ENCODE measurements at regions not wholly inside any gene's neighbourhood (a gene's known extent, or its start where the extent isn't known, plus 50 kb on each side); places are given as distances from the start of the nearest gene placed in this dataset.

DNA sequence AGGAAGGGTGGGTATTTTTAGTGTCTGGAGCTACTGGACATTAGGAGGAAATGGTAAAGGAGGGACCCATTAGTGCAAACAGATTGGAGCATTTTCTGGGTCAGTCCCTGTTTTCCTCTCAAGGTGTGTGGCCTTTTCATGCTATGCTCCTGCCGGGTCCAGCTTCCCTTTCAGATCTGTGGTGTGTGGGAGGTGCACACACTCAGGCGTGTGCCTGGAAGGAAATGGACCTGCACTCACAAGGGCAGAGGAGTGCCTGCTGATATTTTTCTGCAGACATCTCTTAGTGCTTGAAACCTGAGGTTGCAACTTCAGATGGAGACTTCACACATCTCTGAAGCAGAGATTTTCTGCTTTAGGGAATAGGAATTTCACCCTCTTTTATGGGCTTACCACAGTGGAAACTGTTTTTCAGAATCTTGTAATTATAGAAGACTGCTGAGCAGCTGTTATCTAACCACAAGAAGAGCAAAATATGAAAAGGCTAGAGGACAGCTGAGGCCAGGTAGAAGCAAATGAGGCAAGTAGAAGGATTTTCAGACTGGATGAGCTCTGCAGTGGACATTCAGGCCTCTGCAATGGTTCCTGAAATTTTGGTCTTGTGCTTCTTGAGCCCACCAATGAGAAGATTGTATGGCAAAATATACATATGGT, 764.3 kb downstream of the QKI start:
- no peaks in the 10 kb centered on the region for H3K9me3 ChIP-seq (ENCODE audit: control insufficient read depth in 2 of 2, low read length in 2 of 2)
- H3K4me3 ChIP-seq (ENCODE audit: low read length in 2 of 2) = no peak overlapping the region
- no peaks in the 10 kb centered on the region for H3K4me1 ChIP-seq (ENCODE audit: control insufficient read depth, insufficient read depth, low read length)
- H3K36me3 ChIP-seq (ENCODE audit: control insufficient read depth in 2 of 2, insufficient read depth in 2 of 2, low read length in 2 of 2) = no peaks in the 10 kb centered on the region
- H3K9ac ChIP-seq (ENCODE audit: low read length in 2 of 2) = no peak overlapping the region
- H3K27ac ChIP-seq (ENCODE audit: low read length) = no peak overlapping the region
- peaks cover 0 to 2% of the 10 kb centered on the region in 2 donors for H3K27me3 ChIP-seq (ENCODE audit: control insufficient read depth in 1 of 2, insufficient read depth in 2 of 2, low read length in 2 of 2)

- Histone ChIP-seq H3K36me3 (ENCODE audit: control insufficient read depth in 2 of 2, insufficient read depth in 2 of 2, low read length in 2 of 2) (no peaks in the 10 kb centered on the region), H3K27me3 (ENCODE audit: control insufficient read depth in 1 of 2, insufficient read depth in 2 of 2, low read length in 2 of 2) (no peaks in the 10 kb centered on the region), H3K27ac (ENCODE audit: low read length) (no peak overlapping the region)
These were observed 754.8 kb downstream of the QKI start for GRCh38 chr6:164169355-164169754.

DNA sequence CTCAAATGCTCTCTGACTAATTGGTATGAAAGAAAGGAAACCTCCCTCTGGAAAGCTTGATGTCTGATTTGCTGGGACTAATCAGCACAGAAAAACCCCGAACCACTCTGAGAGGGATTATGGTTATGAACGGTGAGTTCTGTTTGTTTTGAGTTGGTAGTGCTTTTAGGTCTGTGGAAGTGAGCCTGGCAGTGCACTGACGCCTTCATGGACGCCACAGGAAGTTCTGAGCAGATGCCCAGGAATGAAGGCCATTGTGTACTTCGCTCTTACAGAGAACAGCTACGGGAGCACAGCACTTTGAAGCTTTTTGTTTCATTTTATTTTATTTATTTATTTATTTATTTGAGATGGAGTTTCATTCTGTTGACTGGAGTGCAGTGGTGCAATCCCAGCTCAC, 754.1 kb downstream of the QKI start:
- Histone ChIP-seq H3K36me3 (ENCODE audit: control insufficient read depth in 2 of 2, insufficient read depth in 2 of 2, low read length in 2 of 2) (no peaks in the 10 kb centered on the region), H3K27ac (ENCODE audit: low read length) (no peak overlapping the region)

More at GRCh38 chr6:164169355-164169754, 754.8 kb downstream of the QKI start:
- no peaks in the 10 kb centered on the region for H3K9me3 ChIP-seq (ENCODE audit: control insufficient read depth in 2 of 2, low read length in 2 of 2)
- H3K9ac ChIP-seq (ENCODE audit: low read length in 2 of 2) = no peak overlapping the region
- no peak overlapping the region for H3K4me3 ChIP-seq (ENCODE audit: low read length in 2 of 2)
- H3K4me1 ChIP-seq (ENCODE audit: control insufficient read depth, insufficient read depth, low read length) = no peaks in the 10 kb centered on the region

GRCh38 chr6:164167873-164168405, 753.4 kb downstream of the QKI start:
- no peak overlapping the region for H3K27ac ChIP-seq (ENCODE audit: low read length)

More for the DNA sequence above, 754.1 kb downstream of the QKI start:
- Histone ChIP-seq H3K9me3 (ENCODE audit: control insufficient read depth in 2 of 2, low read length in 2 of 2) (no peaks in the 10 kb centered on the region), H3K4me1 (ENCODE audit: control insufficient read depth, insufficient read depth, low read length) (no peaks in the 10 kb centered on the region), H3K4me3 (ENCODE audit: low read length in 2 of 2) (no peak overlapping the region), H3K9ac (ENCODE audit: low read length in 2 of 2) (no peak overlapping the region), H3K27me3 (ENCODE audit: control insufficient read depth in 1 of 2, insufficient read depth in 2 of 2, low read length in 2 of 2) (no peaks in the 10 kb centered on the region)

GRCh38 chr6:164166996-164167395, 752.5 kb downstream of the QKI start:
- Histone ChIP-seq H3K9ac (ENCODE audit: low read length in 2 of 2) (no peak overlapping the region), H3K9me3 (ENCODE audit: control insufficient read depth in 2 of 2, low read length in 2 of 2) (peaks cover 0 to 1% of the 10 kb centered on the region in 2 donors), H3K4me3 (ENCODE audit: low read length in 2 of 2) (no peak overlapping the region), H3K27me3 (ENCODE audit: control insufficient read depth in 1 of 2, insufficient read depth in 2 of 2, low read length in 2 of 2) (no peaks in the 10 kb centered on the region), H3K27ac (ENCODE audit: low read length) (no peak overlapping the region), H3K36me3 (ENCODE audit: control insufficient read depth in 2 of 2, insufficient read depth in 2 of 2, low read length in 2 of 2) (no peaks in the 10 kb centered on the region), H3K4me1 (ENCODE audit: control insufficient read depth, insufficient read depth, low read length) (no peaks in the 10 kb centered on the region)

More at GRCh38 chr6:164167873-164168405, 753.4 kb downstream of the QKI start:
- Histone ChIP-seq H3K4me3 (ENCODE audit: low read length in 2 of 2) (no peak overlapping the region), H3K36me3 (ENCODE audit: control insufficient read depth in 2 of 2, insufficient read depth in 2 of 2, low read length in 2 of 2) (no peaks in the 10 kb centered on the region), H3K9ac (ENCODE audit: low read length in 2 of 2) (no peak overlapping the region), H3K9me3 (ENCODE audit: control insufficient read depth in 2 of 2, low read length in 2 of 2) (no peaks in the 10 kb centered on the region), H3K27me3 (ENCODE audit: control insufficient read depth in 1 of 2, insufficient read depth in 2 of 2, low read length in 2 of 2) (no peaks in the 10 kb centered on the region), H3K4me1 (ENCODE audit: control insufficient read depth, insufficient read depth, low read length) (no peaks in the 10 kb centered on the region)

- no peaks in the 10 kb centered on the region for H3K27me3 ChIP-seq (ENCODE audit: control insufficient read depth in 1 of 2, insufficient read depth in 2 of 2, low read length in 2 of 2)
- no peaks in the 10 kb centered on the region for H3K4me1 ChIP-seq (ENCODE audit: control insufficient read depth, insufficient read depth, low read length)
- no peak overlapping the region for H3K9ac ChIP-seq (ENCODE audit: low read length in 2 of 2)
- H3K4me3 ChIP-seq (ENCODE audit: low read length in 2 of 2) = no peak overlapping the region
- peaks cover 0 to 4% of the 10 kb centered on the region in 2 donors for H3K9me3 ChIP-seq (ENCODE audit: control insufficient read depth in 2 of 2, low read length in 2 of 2)
- H3K36me3 ChIP-seq (ENCODE audit: control insufficient read depth in 2 of 2, insufficient read depth in 2 of 2, low read length in 2 of 2) = no peaks in the 10 kb centered on the region
- H3K27ac ChIP-seq (ENCODE audit: low read length) = no peak overlapping the region
These were observed 752.0 kb downstream of the QKI start for GRCh38 chr6:164166515-164166914.

DNA sequence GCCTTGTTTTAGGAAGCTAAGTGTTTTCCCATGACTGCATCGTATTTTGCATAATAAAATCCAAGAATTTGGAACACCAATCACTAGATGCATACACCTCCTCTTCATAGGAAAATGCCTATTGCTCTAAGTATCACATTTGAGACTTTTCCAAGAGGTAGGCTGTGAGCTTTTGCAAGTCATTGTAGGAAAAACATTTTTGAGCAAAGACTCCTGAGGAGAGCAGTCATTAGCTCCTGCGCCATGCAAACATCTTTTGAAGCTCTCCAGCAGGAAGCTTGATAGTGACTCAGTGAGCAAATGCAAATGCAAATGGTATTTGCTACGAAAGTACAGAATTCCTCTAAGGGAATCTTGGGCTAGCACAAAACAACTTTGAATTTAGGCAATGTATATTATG, 750.4 kb downstream of the QKI start:
- H3K9me3 ChIP-seq (ENCODE audit: control insufficient read depth in 2 of 2, low read length in 2 of 2) = peaks cover 0 to 4% of the 10 kb centered on the region in 2 donors
- no peak overlapping the region for H3K4me3 ChIP-seq (ENCODE audit: low read length in 2 of 2)
- no peaks in the 10 kb centered on the region for H3K27me3 ChIP-seq (ENCODE audit: control insufficient read depth in 1 of 2, insufficient read depth in 2 of 2, low read length in 2 of 2)
- no peaks in the 10 kb centered on the region for H3K36me3 ChIP-seq (ENCODE audit: control insufficient read depth in 2 of 2, insufficient read depth in 2 of 2, low read length in 2 of 2)
- H3K9ac ChIP-seq (ENCODE audit: low read length in 2 of 2) = no peak overlapping the region
- no peak overlapping the region for H3K27ac ChIP-seq (ENCODE audit: low read length)
- no peaks in the 10 kb centered on the region for H3K4me1 ChIP-seq (ENCODE audit: control insufficient read depth, insufficient read depth, low read length)

DNA sequence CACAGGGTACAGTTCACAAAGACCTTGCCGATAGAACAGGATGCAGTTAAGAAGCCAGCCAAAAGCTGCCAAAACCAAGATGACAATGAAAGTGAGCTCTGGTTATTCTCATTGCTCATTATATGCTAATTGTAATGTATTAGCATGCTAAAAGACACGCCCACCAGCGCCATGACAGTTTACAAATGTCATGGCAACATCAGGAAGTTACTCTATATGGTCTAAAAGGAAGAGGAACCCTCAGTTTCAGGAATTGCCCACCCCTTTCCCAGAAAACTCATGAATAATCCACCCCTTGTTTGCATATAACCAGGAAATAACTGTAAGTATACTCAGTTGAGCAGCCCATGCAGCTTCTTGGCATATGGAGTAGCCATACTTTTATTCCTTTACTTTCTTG, 748.7 kb downstream of the QKI start:
- no peaks in the 10 kb centered on the region for H3K27me3 ChIP-seq (ENCODE audit: control insufficient read depth in 1 of 2, insufficient read depth in 2 of 2, low read length in 2 of 2)
- H3K27ac ChIP-seq (ENCODE audit: low read length) = no peak overlapping the region
- H3K36me3 ChIP-seq (ENCODE audit: control insufficient read depth in 2 of 2, insufficient read depth in 2 of 2, low read length in 2 of 2) = no peaks in the 10 kb centered on the region
- H3K4me1 ChIP-seq (ENCODE audit: control insufficient read depth, insufficient read depth, low read length) = no peaks in the 10 kb centered on the region
- H3K4me3 ChIP-seq (ENCODE audit: low read length in 2 of 2) = no peak overlapping the region
- H3K9ac ChIP-seq (ENCODE audit: low read length in 2 of 2) = no peak overlapping the region
- H3K9me3 ChIP-seq (ENCODE audit: control insufficient read depth in 2 of 2, low read length in 2 of 2) = peaks cover 0 to 4% of the 10 kb centered on the region in 2 donors

GRCh38 chr6:164159061-164159460, 744.5 kb downstream of the QKI start:
- no peaks in the 10 kb centered on the region for H3K27me3 ChIP-seq (ENCODE audit: control insufficient read depth in 1 of 2, insufficient read depth in 2 of 2, low read length in 2 of 2)
- no peak overlapping the region for H3K4me3 ChIP-seq (ENCODE audit: low read length in 2 of 2)
- H3K9ac ChIP-seq (ENCODE audit: low read length in 2 of 2) = no peak overlapping the region
- no peaks in the 10 kb centered on the region for H3K4me1 ChIP-seq (ENCODE audit: control insufficient read depth, insufficient read depth, low read length)
- H3K9me3 ChIP-seq (ENCODE audit: control insufficient read depth in 2 of 2, low read length in 2 of 2) = peaks cover 0 to 4% of the 10 kb centered on the region in 2 donors
- no peaks in the 10 kb centered on the region for H3K36me3 ChIP-seq (ENCODE audit: control insufficient read depth in 2 of 2, insufficient read depth in 2 of 2, low read length in 2 of 2)
- no peak overlapping the region for H3K27ac ChIP-seq (ENCODE audit: low read length)

DNA sequence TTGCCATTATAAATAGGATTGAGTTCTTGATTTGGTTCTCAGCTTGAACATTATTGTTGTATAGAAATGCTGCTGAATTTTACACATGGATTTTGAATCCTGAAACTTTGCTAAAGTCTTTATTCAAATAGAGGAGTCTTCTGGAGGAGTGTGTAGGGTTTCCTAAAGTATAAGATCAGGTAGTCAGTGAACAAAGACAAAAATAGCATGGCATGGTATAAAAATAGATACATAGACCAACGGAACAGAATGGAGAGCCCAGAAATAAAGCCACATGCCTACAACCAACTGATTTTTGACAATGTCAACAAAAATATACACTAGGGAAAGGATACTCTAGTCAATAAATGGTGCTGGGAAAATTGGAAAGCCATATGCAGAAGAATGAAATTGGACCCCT, 740.1 kb downstream of the QKI start:
- Histone ChIP-seq H3K4me1 (ENCODE audit: control insufficient read depth, insufficient read depth, low read length) (peaks cover 7% of the 10 kb centered on the region), H3K27me3 (ENCODE audit: control insufficient read depth in 1 of 2, insufficient read depth in 2 of 2, low read length in 2 of 2) (no peaks in the 10 kb centered on the region), H3K27ac (ENCODE audit: low read length) (no peak overlapping the region), H3K9me3 (ENCODE audit: control insufficient read depth in 2 of 2, low read length in 2 of 2) (no peaks in the 10 kb centered on the region), H3K36me3 (ENCODE audit: control insufficient read depth in 2 of 2, insufficient read depth in 2 of 2, low read length in 2 of 2) (no peaks in the 10 kb centered on the region), H3K9ac (ENCODE audit: low read length in 2 of 2) (no peak overlapping the region), H3K4me3 (ENCODE audit: low read length in 2 of 2) (no peak overlapping the region)

- Histone ChIP-seq H3K9me3 (ENCODE audit: control insufficient read depth in 2 of 2, low read length in 2 of 2) (no peaks in the 10 kb centered on the region), H3K27ac (ENCODE audit: low read length) (no peak overlapping the region), H3K36me3 (ENCODE audit: control insufficient read depth in 2 of 2, insufficient read depth in 2 of 2, low read length in 2 of 2) (no peaks in the 10 kb centered on the region), H3K4me3 (ENCODE audit: low read length in 2 of 2) (no peak overlapping the region), H3K27me3 (ENCODE audit: control insufficient read depth in 1 of 2, insufficient read depth in 2 of 2, low read length in 2 of 2) (no peaks in the 10 kb centered on the region), H3K4me1 (ENCODE audit: control insufficient read depth, insufficient read depth, low read length) (peaks cover 7% of the 10 kb centered on the region), H3K9ac (ENCODE audit: low read length in 2 of 2) (no peak overlapping the region)
These were observed 738.1 kb downstream of the QKI start for GRCh38 chr6:164152611-164153010.

Data from stomach smooth muscle (tissue), 2 donors.